SK-N-SH treated with all-trans-retinoic acid at 6 μM for 48 hours (cell line): ENCODE measurements at regions not wholly inside any gene's neighbourhood (a gene's known extent, or its start where the extent isn't known, plus 50 kb on each side); places are given as distances from the start of the nearest gene placed in this dataset.

Experiments
- ATAC-seq: fragments of 200-7000 bp; cut with Tn5 transposase; 3 replicates; pipeline ENCODE4 v1.9.1; 2020; ENCODE audit warnings: mild to moderate bottlenecking, moderate library complexity
- ARNTL ChIP-seq: fragments of 450-650 bp; formaldehyde crosslinking; IDR thresholded peaks from 2 replicates; pipeline ENCODE4 v1.5.0; 2020; ENCODE audit warnings: low read depth, mild to moderate bottlenecking, moderate library complexity, borderline replicate concordance
- CREB5 ChIP-seq: fragments of 250-450 bp; sonication (Bioruptor Pico); IDR thresholded peaks from 2 replicates; pipeline ENCODE4 v1.5.1; 2020; ENCODE audit warnings: low read depth, mild to moderate bottlenecking, moderate library complexity
- CSRNP3 ChIP-seq: fragments of 250-450 bp; sonication (Bioruptor Pico); IDR thresholded peaks from 2 replicates; pipeline ENCODE4 v1.5.1; 2021; ENCODE audit warnings: mild to moderate bottlenecking, moderate library complexity
- ESRRG ChIP-seq: fragments of 250-450 bp; sonication (Bioruptor Pico); IDR thresholded peaks from 2 replicates; pipeline ENCODE4 v1.6.1; 2021; ENCODE audit warnings: mild to moderate bottlenecking
- GLIS3 ChIP-seq: fragments of 250-450 bp; sonication (Bioruptor Pico); IDR thresholded peaks from 2 replicates; pipeline ENCODE4 v1.5.0; 2020; ENCODE audit warnings: mild to moderate bottlenecking, moderate library complexity
- OSR1 ChIP-seq: fragments of 250-450 bp; sonication (Bioruptor Pico); IDR thresholded peaks from 2 replicates; pipeline ENCODE4 v1.8.0; 2022; ENCODE audit warnings: moderate library complexity, mild to moderate bottlenecking, inconsistent platforms
- PATZ1 ChIP-seq: fragments of 250-450 bp; sonication (Bioruptor Pico); IDR thresholded peaks from 2 replicates; pipeline ENCODE4 v1.8.0; 2020; ENCODE audit warnings: mild to moderate bottlenecking, moderate library complexity, borderline replicate concordance
- POU6F1 ChIP-seq: fragments of 250-450 bp; sonication (Bioruptor Pico); IDR thresholded peaks from 2 replicates; pipeline ENCODE4 v1.8.0; 2021; ENCODE audit warnings: low read depth, mild to moderate bottlenecking, moderate library complexity, borderline replicate concordance
- PPARA ChIP-seq: fragments of 250-450 bp; sonication (Bioruptor Pico); IDR thresholded peaks from 2 replicates; pipeline ENCODE4 v1.5.0; 2020; ENCODE audit warnings: mild to moderate bottlenecking, borderline replicate concordance
- RARB ChIP-seq: fragments of 250-450 bp; sonication (Bioruptor Pico); IDR thresholded peaks from 2 replicates; pipeline ENCODE4 v1.8.0; 2021; ENCODE audit warnings: mild to moderate bottlenecking, moderate library complexity
- SNAI2 ChIP-seq: fragments of 250-450 bp; sonication (Bioruptor Pico); IDR thresholded peaks from 2 replicates; pipeline ENCODE4 v1.5.0; 2020; ENCODE audit warnings: mild to moderate bottlenecking, moderate library complexity
- TOX ChIP-seq: fragments of 250-450 bp; sonication (Bioruptor Pico); IDR thresholded peaks from 2 replicates; pipeline ENCODE4 v1.8.0; 2021; ENCODE audit warnings: mild to moderate bottlenecking, moderate library complexity, borderline replicate concordance
- ZC3H10 ChIP-seq: fragments of 250-450 bp; sonication (Bioruptor Pico); IDR thresholded peaks from 2 replicates; pipeline ENCODE4 v1.5.1; 2021; ENCODE audit warnings: mild to moderate bottlenecking, moderate library complexity
- ZFP3 ChIP-seq: fragments of 250-450 bp; sonication (Bioruptor Pico); IDR thresholded peaks from 2 replicates; pipeline ENCODE4 v1.5.0; 2020; ENCODE audit warnings: mild to moderate bottlenecking, moderate library complexity
- ZFP30 ChIP-seq: fragments of 450-650 bp; formaldehyde crosslinking; IDR thresholded peaks from 2 replicates; pipeline ENCODE4 v1.5.0; 2022; ENCODE audit warnings: mild to moderate bottlenecking, moderate library complexity
- ZNF565 ChIP-seq: fragments of 450-650 bp; formaldehyde crosslinking; conservative IDR thresholded peaks from 2 replicates; pipeline ENCODE4 v1.5.0; 2020; ENCODE audit warnings: low read depth, mild to moderate bottlenecking, moderate library complexity
- ZNF70 ChIP-seq: fragments of 450-650 bp; formaldehyde crosslinking; IDR thresholded peaks from 2 replicates; pipeline ENCODE4 v1.5.0; 2020; ENCODE audit warnings: mild to moderate bottlenecking, moderate library complexity
- ZNF8 ChIP-seq: fragments of 450-650 bp; formaldehyde crosslinking; IDR thresholded peaks from 2 replicates; pipeline ENCODE4 v1.5.0; 2020; ENCODE audit warnings: mild to moderate bottlenecking, moderate library complexity

- no peak for ATAC-seq
- TF ChIP-seq ZNF565 (CRISPR knock-in tag): no peak
- TF ChIP-seq ZFP3 (CRISPR knock-in tag): no peak
- no peak for TF ChIP-seq RARB (CRISPR knock-in tag)
- no peak for TF ChIP-seq ARNTL (CRISPR knock-in tag)
- TF ChIP-seq ZFP30 (CRISPR knock-in tag): no peak
- no peak for TF ChIP-seq OSR1
- TF ChIP-seq CREB5 (CRISPR knock-in tag): no peak
- no peak for TF ChIP-seq GLIS3
- no peak for TF ChIP-seq SNAI2 (CRISPR knock-in tag)
- TF ChIP-seq ZNF70 (CRISPR knock-in tag): no peak
- no peak for TF ChIP-seq POU6F1 (CRISPR knock-in tag)
- TF ChIP-seq, all 23 proteins: peak for 0
Measured at GRCh38 chr2:186423481-186423880, 62.6 kb upstream of the ZC3H15 start.

GRCh38 chr2:186424265-186424664 lies 61.8 kb upstream of the ZC3H15 start:
- TF ChIP-seq PATZ1 (CRISPR knock-in tag): no peak
- TF ChIP-seq POU6F1 (CRISPR knock-in tag): no peak
- TF ChIP-seq ZC3H10: no peak
- no peak for TF ChIP-seq ZNF8 (CRISPR knock-in tag)
- TF ChIP-seq SNAI2 (CRISPR knock-in tag): no peak
- TF ChIP-seq CREB5 (CRISPR knock-in tag): no peak
- TF ChIP-seq ZNF70 (CRISPR knock-in tag): no peak
- TF ChIP-seq PPARA: no peak
- no peak for TF ChIP-seq ESRRG (CRISPR knock-in tag)
- no peak for TF ChIP-seq ZFP3 (CRISPR knock-in tag)
- TF ChIP-seq CSRNP3 (CRISPR knock-in tag): no peak
- no peak for TF ChIP-seq OSR1
- TF ChIP-seq ZFP30 (CRISPR knock-in tag): no peak
- no peak for TF ChIP-seq GLIS3
- ATAC-seq: no peak

GRCh38 chr2:186425576-186425975 lies 60.5 kb upstream of the ZC3H15 start:
- ATAC-seq: no peak

More at GRCh38 chr2:186425576-186425975, 60.5 kb upstream of the ZC3H15 start:
- TF ChIP-seq RARB (CRISPR knock-in tag) (no peak), CREB5 (CRISPR knock-in tag) (no peak), TOX (CRISPR knock-in tag) (no peak), GLIS3 (no peak), CSRNP3 (CRISPR knock-in tag) (no peak), ZNF8 (CRISPR knock-in tag) (no peak), SNAI2 (CRISPR knock-in tag) (no peak)
- TF ChIP-seq, all 23 proteins: peak for 0
